GM12891 (cell line): ENCODE measurements at regions not wholly inside any gene's neighbourhood (a gene's known extent, or its start where the extent isn't known, plus 50 kb on each side); places are given as distances from the start of the nearest gene placed in this dataset.

ENCODE experiments used
- POLR2A ChIP-seq: IDR thresholded peaks from 2 replicates; pipeline ENCODE4 v1.6.1; 2011; ENCODE audit warnings: low read depth, low read length, control low read depth
- POLR2AphosphoS5 ChIP-seq: IDR thresholded peaks from 2 replicates; pipeline ENCODE4 v1.6.1; 2011; ENCODE audit warnings: low read depth, low read length, control low read depth
- POU2F2 ChIP-seq: IDR thresholded peaks from 2 replicates; pipeline ENCODE4 v1.6.1; 2011; ENCODE audit warnings: low read depth, mild to moderate bottlenecking, control low read depth, low read length, moderate library complexity
- SPI1 ChIP-seq: IDR thresholded peaks from 2 replicates; pipeline ENCODE4 v1.6.1; 2011; ENCODE audit warnings: low read depth, low read length, control low read depth
- TAF1 ChIP-seq: IDR thresholded peaks from 2 replicates; pipeline ENCODE4 v1.6.1; 2011; ENCODE audit warnings: low read depth, low read length, control low read depth

DNA sequence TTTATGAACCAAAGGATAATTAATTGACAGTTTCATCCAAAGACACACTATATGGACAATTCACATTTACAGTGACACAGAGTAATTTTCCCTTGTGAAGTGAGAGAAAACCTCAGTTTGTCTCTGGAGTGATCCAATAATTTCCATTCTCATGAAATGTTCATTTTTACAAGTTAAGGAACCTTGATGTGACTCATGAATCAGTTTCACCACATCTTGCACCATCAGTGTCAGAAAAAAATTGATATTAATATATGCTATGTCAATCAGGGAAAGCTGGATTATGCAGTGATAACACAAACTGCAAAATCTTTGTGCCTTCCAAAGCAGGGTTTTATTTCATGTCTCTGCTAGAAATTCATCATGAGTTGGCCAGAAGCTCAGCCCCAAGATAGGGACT, 348.1 kb downstream of the ARPP21 start:
- TF ChIP-seq POLR2A (no peak), POLR2AphosphoS5 (no peak), POU2F2 (no peak), TAF1 (no peak), SPI1 (no peak)
